Upper lobe of left lung (tissue), 6 donors: ENCODE measurements at regions not wholly inside any gene's neighbourhood (a gene's known extent, or its start where the extent isn't known, plus 50 kb on each side); places are given as distances from the start of the nearest gene placed in this dataset.
A peak's percentile ranks its signal among the peaks of the same experiment; 100 is the strongest.

ENCODE experiments used
- ATAC-seq, 2 donors: fragments of 200-7000 bp; cut with Tn5 transposase; one replicate each; pipeline ENCODE4 v1.9.1; 2022; ENCODE audit warnings: mild to moderate bottlenecking in 2 of 2, moderate library complexity in 2 of 2; ENCODE audit not compliant: low FRiP score in 2 of 2
- DNase-seq, 2 donors: peaks; one replicate each; pipeline ENCODE4 v3.0.0-alpha.2; 2019 to 2020
- H3K27ac ChIP-seq, 4 donors: fragments of 200-600 bp; sonication (generic); one replicate each; pipeline ENCODE4 v1.5.1; 2016 to 2019
- H3K27me3 ChIP-seq, 4 donors: fragments of 200-600 bp; sonication (generic); one replicate each; pipeline ENCODE4 v1.5.1; 2017 to 2019
- H3K36me3 ChIP-seq, 4 donors: fragments of 200-600 bp; sonication (generic); one replicate each; pipeline ENCODE4 v1.5.1; 2016 to 2019
- H3K4me1 ChIP-seq, 4 donors: fragments of 200-600 bp; sonication (generic); one replicate each; pipeline ENCODE4 v1.5.1; 2018 to 2019
- H3K4me3 ChIP-seq, 4 donors: fragments of 200-600 bp; sonication (generic); one replicate each; pipeline ENCODE4 v1.5.1; 2017 to 2019; ENCODE audit warnings: mild to moderate bottlenecking in 2 of 4, moderate library complexity in 1 of 4
- H3K9me3 ChIP-seq, 4 donors: fragments of 200-600 bp; sonication (generic); one replicate each; pipeline ENCODE4 v1.5.1; 2018 to 2019
- CTCF ChIP-seq, 6 experiments: fragments of 450-650 bp in 4 of 6; fragments of 200-600 bp in 2 of 6; sonication (generic) in 2 of 6; IDR thresholded peaks; one replicate each; pipeline ENCODE4 v1.5.1; 2016 to 2019; ENCODE audit warnings: antibody characterized with exemption in 6 of 6
- EP300 ChIP-seq, 4 donors: sonication (generic); formaldehyde crosslinking; IDR thresholded peaks; one replicate each; pipeline ENCODE4 v1.5.1; 2017; ENCODE audit warnings: antibody characterized with exemption in 4 of 4, control low read depth in 2 of 4
- POLR2A ChIP-seq, 4 donors: fragments of 450-650 bp; IDR thresholded peaks; one replicate each; pipeline ENCODE4 v1.5.1; 2016 to 2017; ENCODE audit warnings: antibody characterized with exemption in 4 of 4, mild to moderate bottlenecking in 2 of 4
- POLR2AphosphoS5 ChIP-seq, 2 donors: sonication (generic); formaldehyde crosslinking; IDR thresholded peaks; one replicate each; pipeline ENCODE4 v1.5.1; 2017; ENCODE audit warnings: antibody characterized with exemption in 2 of 2
- WGBS, 2 donors: methylation state at CpG; one replicate each; pipeline ENCODE4 v1.1.5; 2017 to 2018; 5-methylcytosine and 5-hydroxymethylcytosine counted together
- donor health status: DM: no; HTN: no; CAD: no; lungs with moderate emphysema.
- donor health status: DM: no; HTN: yes; CAD: no; lungs with severe emphysema.

GRCh38 chr10:131728286-131729228 is 172.3 kb upstream of the PPP2R2D start:
- Histone ChIP-seq H3K9me3 (peaks cover 0 to 11% (median 3%) of the 10 kb centered on the region in 4 donors), H3K27me3 (no peaks in the 10 kb centered on the region), H3K36me3 (no peaks in the 10 kb centered on the region), H3K4me1 (peaks cover 0 to 12% (median 8%) of the 10 kb centered on the region in 4 donors), H3K4me3 (no peak overlapping the region), H3K27ac (no peak overlapping the region)
- ATAC-seq (no peak), DNase-seq (no peak)
- WGBS, 2 donors, result 73% methylated on average over 13 to 16 of the region's 16 CpGs
- TF ChIP-seq CTCF (IDR thresholded peaks at IDR 0.05), result no peak
- no peak for TF ChIP-seq POLR2AphosphoS5 (IDR thresholded peaks at IDR 0.05)
- TF ChIP-seq EP300 (IDR thresholded peaks at IDR 0.05), result no peak
- no peak for TF ChIP-seq POLR2A (IDR thresholded peaks at IDR 0.05)

GRCh38 chr10:131729361-131729760 is 171.4 kb upstream of the PPP2R2D start:
- DNase-seq, result no peak
- 55 to 68% methylated on average over 6 of the region's 6 CpGs for WGBS, 2 donors

GRCh38 chr10:131729938-131730660 is 170.7 kb upstream of the PPP2R2D start:
- TF ChIP-seq POLR2A (IDR thresholded peaks at IDR 0.05) (no peak), EP300 (IDR thresholded peaks at IDR 0.05) (no peak), CTCF (IDR thresholded peaks at IDR 0.05) (no peak), POLR2AphosphoS5 (IDR thresholded peaks at IDR 0.05) (no peak)
- Histone ChIP-seq H3K27ac (no peak overlapping the region), H3K4me3 (no peak overlapping the region), H3K27me3 (no peaks in the 10 kb centered on the region), H3K36me3 (no peaks in the 10 kb centered on the region), H3K4me1 (peaks cover 0 to 12% (median 8%) of the 10 kb centered on the region in 4 donors), H3K9me3 (peaks cover 0 to 11% (median 3%) of the 10 kb centered on the region in 4 donors)
- ATAC-seq, result no peak
- 67 to 69% methylated on average over 10 to 14 of the region's 14 CpGs for WGBS, 2 donors
- no peak for DNase-seq

More at GRCh38 chr10:131729361-131729760, 171.4 kb upstream of the PPP2R2D start:
- H3K9me3 ChIP-seq, result peaks cover 0 to 11% (median 3%) of the 10 kb centered on the region in 4 donors
- H3K36me3 ChIP-seq, result no peaks in the 10 kb centered on the region
- peaks cover 0 to 12% (median 8%) of the 10 kb centered on the region in 4 donors for H3K4me1 ChIP-seq
- H3K27ac ChIP-seq, result no peak overlapping the region
- no peak for ATAC-seq
- H3K27me3 ChIP-seq, result no peaks in the 10 kb centered on the region
- TF ChIP-seq EP300 (IDR thresholded peaks at IDR 0.05) (no peak), POLR2AphosphoS5 (IDR thresholded peaks at IDR 0.05) (no peak), POLR2A (IDR thresholded peaks at IDR 0.05) (no peak), CTCF (IDR thresholded peaks at IDR 0.05) (no peak)
- no peak overlapping the region for H3K4me3 ChIP-seq

- no peak for TF ChIP-seq POLR2AphosphoS5 (IDR thresholded peaks at IDR 0.05)
- no peak for TF ChIP-seq EP300 (IDR thresholded peaks at IDR 0.05)
- TF ChIP-seq POLR2A (IDR thresholded peaks at IDR 0.05), result no peak
- TF ChIP-seq CTCF (IDR thresholded peaks at IDR 0.05), result no peak
- WGBS, 2 donors, result 83 to 86% methylated on average over 18 of the region's 18 CpGs
- peaks cover 0 to 11% (median 3%) of the 10 kb centered on the region in 4 donors for H3K9me3 ChIP-seq
- H3K4me1 ChIP-seq, result peaks cover 0 to 11% (median 7%) of the 10 kb centered on the region in 4 donors
- no peak for ATAC-seq
- H3K36me3 ChIP-seq, result no peaks in the 10 kb centered on the region
- H3K27ac ChIP-seq, result no peak overlapping the region
- H3K4me3 ChIP-seq, result no peak overlapping the region
- peak in 1 of 2 donors; percentile 33 for DNase-seq
- no peaks in the 10 kb centered on the region for H3K27me3 ChIP-seq
Observed at GRCh38 chr10:131730771-131731497, 169.9 kb upstream of the PPP2R2D start.
